GM18909 (cell line): ENCODE measurements at regions not wholly inside any gene's neighbourhood (a gene's known extent, or its start where the extent isn't known, plus 50 kb on each side); places are given as distances from the start of the nearest gene placed in this dataset.

Experiments
- ATAC-seq: cut with Tn5 transposase; IDR thresholded peaks from one replicate; pipeline ENCODE4 v1.9.1; 2021; ENCODE audit warnings: mild to moderate bottlenecking; ENCODE audit not compliant: unreplicated experiment, poor library complexity

- no peak for ATAC-seq
Observed at GRCh38 chr12:124633365-124634362, 66.3 kb upstream of the NCOR2 start.

- no peak for ATAC-seq
Observed at GRCh38 chr12:124632519-124632984, 65.1 kb upstream of the NCOR2 start.

- no peak for ATAC-seq
Observed at GRCh38 chr12:124631681-124632256, 64.4 kb upstream of the NCOR2 start.

GRCh38 chr12:124630791-124631313 lies 63.4 kb upstream of the NCOR2 start:
- ATAC-seq, result no peak

GRCh38 chr12:124629789-124630480 lies 62.5 kb upstream of the NCOR2 start:
- no peak for ATAC-seq

GRCh38 chr12:124629117-124629516 lies 61.7 kb upstream of the NCOR2 start:
- ATAC-seq, result no peak

- no peak for ATAC-seq
Observed at GRCh38 chr12:124627956-124628355, 60.5 kb upstream of the NCOR2 start.

GRCh38 chr12:124626971-124627411 lies 59.6 kb upstream of the NCOR2 start:
- no peak for ATAC-seq

GRCh38 chr12:124625867-124626675 lies 58.7 kb upstream of the NCOR2 start:
- ATAC-seq, result no peak

- no peak for ATAC-seq
Observed at GRCh38 chr12:124624823-124625222, 57.4 kb upstream of the NCOR2 start.

GRCh38 chr12:124623344-124624035 lies 56.1 kb upstream of the NCOR2 start:
- no peak for ATAC-seq

- no peak for ATAC-seq
Observed at GRCh38 chr12:124622764-124623163, 55.4 kb upstream of the NCOR2 start.

- ATAC-seq, result no peak
Observed at GRCh38 chr12:124622331-124622730, 54.9 kb upstream of the NCOR2 start.

GRCh38 chr12:124621296-124621660 lies 53.9 kb upstream of the NCOR2 start:
- no peak for ATAC-seq

- no peak for ATAC-seq
Observed at GRCh38 chr12:124620606-124621295, 53.3 kb upstream of the NCOR2 start.

GRCh38 chr12:124618291-124618902 lies 51.0 kb upstream of the NCOR2 start:
- ATAC-seq, result no peak

- no peak for ATAC-seq
Observed at GRCh38 chr12:124617615-124618014, 50.2 kb upstream of the NCOR2 start.
